ENCODE measurements at regions not wholly inside any gene's neighbourhood (a gene's known extent, or its start where the extent isn't known, plus 50 kb on each side); places are given as distances from the start of the nearest gene placed in this dataset.

DNA sequence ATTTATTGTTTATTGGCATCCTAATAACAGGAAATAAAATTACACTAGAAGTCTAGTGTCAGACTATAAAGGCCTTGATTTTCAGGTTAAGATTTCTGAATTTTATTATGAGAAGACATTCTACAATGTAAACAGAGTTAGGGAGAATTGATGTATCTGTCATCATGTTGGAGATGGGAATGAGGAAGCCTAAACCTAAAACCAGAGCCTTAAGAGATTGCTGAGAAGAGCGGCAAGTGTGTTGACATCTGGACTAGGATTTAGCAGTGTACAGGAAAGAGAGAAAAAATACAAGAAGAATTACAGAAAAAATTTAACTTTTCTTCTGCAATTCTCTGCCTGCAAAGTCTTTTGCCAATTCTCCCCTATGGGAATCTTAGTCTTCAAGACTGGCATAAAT lies 525.5 kb downstream of the NR2F1-AS1 start:
- DNase-seq (ENCODE audit: low spot score) = no peak

DNA sequence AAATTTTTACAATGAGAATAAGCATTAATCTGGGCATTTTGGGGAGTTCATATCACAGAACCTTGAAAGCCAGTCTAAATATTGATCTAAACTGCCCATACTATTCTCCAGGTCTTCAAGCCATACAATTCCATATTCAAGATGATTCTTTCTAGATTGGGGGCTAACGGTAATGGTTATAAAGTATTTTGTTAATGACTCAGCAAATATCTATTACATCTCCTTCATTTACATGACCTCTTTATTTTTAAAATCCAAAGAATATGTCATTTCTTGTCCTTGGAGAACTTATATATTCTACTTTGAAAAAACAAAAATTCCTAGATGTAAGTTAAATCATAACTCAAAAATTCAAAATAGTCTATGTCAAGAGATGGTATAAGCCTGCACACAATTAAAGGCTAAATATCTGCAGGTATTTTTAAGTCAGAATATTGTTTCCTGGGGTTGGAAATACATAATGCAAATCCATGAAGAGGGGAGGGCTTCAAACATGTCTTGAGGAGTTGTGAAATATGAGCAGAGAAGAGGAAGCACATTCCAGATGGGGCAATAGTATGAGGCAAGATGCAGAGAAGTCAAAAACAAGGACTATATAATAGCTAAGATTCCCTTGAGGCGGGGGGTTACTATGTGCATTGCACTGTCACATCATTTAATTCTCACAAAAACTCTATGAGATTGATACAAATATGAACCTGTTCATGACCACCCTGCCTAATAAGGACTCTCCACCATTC lies 526.4 kb downstream of the NR2F1-AS1 start:
- DNase-seq (ENCODE audit: low spot score) = no peak

DNA sequence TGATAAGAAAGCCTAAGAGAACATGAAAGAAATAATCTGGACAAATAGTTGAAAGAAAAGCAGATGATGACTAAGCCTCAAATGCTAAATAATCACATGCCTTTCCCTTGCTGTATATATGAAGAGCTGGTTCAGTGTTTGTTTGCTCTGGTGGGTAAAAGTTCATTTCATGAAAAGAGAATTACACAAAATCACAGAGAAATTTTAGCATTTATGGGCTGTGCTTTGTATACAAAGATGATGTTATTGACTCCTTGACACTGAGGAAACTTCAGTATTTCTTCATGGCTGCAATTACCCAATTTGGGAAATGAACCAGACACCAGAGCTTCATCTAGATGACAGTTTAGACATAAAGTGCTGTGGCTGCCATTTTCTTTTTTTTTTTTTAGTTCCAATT lies 527.2 kb downstream of the NR2F1-AS1 start:
- DNase-seq (ENCODE audit: low spot score) = no peak

DNA sequence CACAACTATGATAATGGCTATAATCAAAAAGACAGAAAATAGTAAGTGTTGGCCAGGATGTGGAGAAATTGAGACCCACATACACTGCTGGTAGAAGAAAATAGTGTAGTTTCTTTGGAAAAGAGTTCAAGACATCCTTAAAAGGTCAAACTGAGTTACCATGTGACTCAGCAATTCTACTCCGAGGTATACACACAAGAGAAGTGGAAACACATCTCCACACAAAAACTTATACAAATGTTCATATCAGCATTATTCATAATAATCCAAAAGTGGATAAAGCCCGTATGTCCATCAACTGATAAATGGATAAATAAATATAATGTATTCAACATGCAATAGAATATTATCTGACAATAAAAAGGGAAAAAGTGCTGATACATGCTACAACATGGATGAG lies 532.2 kb downstream of the NR2F1-AS1 start:
- DNase-seq (ENCODE audit: low spot score) = no peak

DNA sequence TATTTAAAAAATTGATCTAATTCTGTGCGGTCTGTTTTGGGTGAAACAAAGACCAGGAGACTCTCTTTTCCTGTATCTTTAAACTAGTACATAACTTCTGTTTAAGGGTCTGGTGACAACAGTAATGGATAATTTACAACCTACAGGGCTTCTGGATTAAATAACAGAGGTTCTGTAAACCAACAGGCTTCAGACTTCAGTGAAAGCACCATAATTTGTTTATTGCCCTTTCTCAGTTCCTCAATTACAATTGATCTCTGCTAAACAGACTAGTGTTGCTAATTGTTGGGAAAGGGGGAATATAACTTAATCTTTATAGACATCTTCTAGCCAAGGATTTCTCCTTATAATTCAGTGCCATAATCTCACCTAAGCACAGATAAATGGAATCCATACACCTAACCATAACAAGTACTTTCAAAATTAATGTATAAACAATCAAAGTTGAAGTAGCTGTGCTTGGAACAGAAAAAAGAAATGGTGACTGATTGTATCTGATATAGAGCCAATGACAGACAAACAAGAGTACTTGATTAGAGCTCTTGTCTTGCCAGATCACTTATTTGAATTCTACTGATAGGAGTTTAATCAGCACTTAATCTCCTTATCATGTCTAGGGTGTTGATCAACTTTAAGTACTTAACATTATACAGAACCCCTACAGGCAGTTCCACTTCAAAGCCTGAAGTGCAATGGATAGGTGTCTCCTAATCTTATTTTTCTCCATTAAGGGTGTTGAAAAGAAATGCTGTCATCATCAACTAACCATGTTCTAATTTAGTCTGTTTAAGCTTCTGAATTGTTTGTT lies 536.0 kb downstream of the NR2F1-AS1 start:
- DNase-seq (ENCODE audit: low spot score) = no peak

DNA sequence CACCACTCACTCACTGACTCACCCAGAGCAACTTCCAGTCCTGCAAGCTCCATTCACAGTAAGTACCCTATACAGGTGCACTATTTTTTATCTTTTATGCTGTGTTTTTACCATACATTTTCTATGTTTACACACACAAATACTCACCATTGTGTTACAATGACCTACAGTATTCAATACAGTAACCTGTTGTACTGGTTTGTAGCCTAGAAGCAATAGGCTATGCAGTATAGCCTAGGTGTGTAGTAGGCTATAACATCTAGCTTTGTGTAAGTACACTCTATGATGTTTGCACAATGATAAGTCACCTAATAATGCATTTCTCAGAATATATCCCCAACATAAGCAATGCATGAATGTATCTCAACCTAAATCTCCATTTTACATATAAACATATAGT lies 541.1 kb downstream of the NR2F1-AS1 start:
- DNase-seq (ENCODE audit: low spot score) = no peak

DNA sequence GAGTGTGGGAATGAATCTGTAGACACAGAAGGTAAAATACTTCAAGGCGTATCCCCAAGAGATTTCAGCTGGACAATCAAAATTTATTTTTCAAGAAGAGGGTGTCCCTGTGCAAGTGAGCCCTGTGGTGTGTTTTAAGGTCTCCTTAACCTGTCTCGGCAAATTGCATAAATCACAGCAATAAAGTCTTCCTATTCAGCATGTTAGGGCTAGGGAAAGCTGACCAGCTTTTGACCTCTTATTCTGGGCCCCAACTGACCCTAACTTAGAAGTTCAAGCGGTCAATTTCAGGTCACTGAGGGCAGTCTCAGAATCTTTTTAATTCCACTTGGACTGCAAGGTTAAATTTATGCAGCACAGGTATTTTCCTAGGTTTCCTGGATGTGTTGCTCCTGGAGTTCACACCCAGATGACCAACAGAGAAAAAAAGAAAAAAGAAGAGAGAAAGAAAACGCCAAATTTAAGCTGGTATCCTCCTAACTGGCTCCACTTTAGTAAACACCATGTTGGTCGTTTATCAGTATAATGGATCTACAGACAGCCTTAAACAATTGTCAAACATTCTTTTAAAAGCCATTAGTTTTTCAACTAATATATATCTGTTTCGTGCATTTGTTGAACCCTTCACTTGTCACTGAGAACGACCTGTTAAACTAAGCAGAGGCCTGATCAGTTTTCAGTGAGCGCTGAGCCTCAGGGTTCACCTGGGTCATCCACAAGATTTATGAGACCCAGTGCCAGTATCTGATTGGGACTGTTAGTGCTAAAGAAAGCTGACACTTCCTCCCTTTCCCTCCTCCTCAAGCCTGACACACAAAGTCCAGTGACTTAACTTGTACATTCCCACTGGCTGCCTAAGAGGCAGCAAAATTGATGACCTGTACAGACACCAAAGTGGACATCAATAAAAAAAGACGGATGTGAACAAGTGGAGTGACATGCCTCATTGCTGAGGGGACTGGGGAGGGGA lies 546.1 kb downstream of the NR2F1-AS1 start:
- DNase-seq (ENCODE audit: low spot score) = no peak

DNA sequence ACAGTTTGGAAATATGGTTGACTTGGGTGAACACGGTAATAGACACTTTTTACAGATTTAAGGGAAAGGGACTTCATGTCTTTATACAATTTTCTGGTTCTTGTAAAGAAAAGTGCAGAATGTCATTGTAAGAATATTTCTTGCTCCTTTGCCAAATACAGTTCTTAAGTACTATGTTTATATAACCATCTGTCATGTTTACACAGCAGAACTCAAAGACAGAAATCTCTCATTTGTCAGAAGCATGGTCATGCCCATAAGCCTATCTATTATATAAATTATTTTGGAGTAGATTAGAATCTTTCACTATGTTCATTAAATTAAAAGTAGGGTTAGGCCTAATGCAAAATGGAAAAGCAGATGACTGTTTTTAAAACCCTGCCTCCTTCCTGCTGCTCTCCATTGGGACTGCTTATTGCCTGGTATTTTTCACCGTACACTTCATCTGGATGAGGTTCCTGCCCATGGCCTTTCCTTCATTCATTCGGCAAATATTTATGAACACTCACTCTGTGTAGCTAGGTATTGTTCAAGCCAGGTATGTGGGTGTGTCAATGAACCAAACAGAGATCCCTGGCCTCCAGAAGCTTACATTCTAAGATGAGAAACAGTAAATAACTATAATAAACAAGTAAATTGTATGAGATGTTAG lies 558.1 kb downstream of the NR2F1-AS1 start:
- DNase-seq (ENCODE audit: low spot score) = no peak

DNA sequence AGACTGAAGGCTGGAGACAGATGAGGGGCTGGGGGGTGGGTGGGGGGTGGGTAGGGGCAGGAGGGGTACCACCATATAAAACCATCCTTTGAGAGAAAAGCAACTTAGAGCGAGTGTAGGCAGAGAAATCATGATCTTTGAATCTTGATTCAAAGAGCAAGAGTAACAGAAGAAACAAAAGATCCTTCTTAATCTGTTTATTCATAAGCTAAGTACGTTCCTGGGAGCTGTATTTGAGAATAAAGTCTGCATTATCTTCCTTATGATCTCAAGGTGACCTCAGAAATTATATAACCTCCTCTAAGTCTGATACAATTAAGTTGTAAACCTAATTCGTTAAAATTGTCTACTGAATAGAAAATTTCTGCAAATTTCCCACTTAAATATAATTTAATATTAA lies 558.8 kb downstream of the NR2F1-AS1 start:
- DNase-seq (ENCODE audit: low spot score) = no peak

DNA sequence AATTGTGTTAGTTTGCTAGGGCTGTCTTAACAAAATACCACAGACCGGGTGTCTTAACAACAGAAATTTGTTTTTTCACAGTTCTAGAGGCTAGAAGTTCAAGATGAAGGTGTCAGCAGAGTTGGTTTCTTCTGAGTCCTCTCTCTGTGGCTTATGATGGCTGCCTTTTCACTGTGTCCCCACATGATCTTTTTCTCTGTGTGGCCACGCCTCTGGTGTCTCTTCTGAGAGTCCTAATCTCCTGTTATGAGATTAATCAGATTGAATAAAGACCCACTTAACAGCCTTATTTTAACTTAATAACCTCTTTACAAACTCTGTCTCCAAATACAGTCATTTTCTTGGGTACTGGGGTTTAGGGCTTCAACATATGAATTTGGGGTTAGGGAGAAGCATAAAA lies 561.1 kb downstream of the NR2F1-AS1 start:
- DNase-seq (ENCODE audit: low spot score) = no peak

DNA sequence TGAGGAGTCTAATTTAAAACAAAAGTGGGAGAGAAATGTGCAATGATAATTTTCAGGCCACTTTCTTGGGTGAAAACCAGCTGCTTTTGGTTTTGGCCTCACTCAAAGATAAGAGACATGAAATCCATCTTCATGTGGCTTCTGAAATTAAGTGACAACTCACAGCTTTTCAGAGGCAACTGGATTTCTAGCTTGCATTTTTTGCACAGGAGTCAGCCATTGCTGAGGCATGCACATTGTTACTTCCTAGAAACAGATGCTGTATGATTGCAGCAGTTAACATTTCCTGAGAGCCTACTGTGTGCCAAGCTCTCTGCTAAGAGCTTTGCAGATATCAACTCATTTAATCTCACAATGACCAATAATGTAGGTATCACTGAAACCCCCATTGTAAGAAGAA lies 562.6 kb downstream of the NR2F1-AS1 start:
- no peak for DNase-seq (ENCODE audit: low spot score)

DNA sequence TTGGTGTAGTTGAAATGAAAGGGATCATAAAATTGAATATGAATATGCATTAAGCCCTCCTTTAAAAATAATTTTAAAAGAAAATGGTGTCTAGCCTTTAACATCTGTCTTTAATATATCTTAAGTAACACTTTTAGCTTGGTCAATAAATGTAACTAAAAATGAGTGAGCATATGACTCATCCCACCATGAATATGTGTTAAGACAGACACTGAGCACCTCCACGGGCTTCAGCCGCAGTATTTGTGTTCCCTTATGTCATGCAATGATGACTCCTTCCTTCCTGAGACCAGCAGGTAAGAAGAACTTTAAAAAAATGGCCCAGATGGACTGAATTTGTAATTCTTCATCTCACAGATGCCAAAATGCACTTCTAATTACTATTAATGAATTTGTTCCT lies 563.2 kb downstream of the NR2F1-AS1 start:
- DNase-seq (ENCODE audit: low spot score) = no peak

DNA sequence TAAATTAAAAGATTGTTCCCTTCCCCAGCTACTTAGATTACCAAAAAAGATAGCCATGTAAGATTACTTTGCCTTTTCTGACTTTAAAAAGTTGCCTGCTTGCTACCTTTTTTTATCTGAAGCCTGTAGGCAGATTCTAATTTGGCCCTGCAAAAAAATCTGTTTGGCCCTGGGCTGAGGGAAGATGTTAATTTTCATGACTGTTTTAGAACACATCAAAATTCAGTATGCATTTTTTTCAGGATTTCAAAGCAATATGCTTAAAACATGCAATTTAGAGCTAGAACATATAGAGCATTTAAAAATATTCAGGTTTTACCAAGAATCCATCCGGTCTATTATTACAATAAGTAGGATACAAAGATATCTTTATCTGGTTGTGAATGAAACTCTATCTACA lies 563.6 kb downstream of the NR2F1-AS1 start:
- DNase-seq (ENCODE audit: low spot score) = no peak

DNA sequence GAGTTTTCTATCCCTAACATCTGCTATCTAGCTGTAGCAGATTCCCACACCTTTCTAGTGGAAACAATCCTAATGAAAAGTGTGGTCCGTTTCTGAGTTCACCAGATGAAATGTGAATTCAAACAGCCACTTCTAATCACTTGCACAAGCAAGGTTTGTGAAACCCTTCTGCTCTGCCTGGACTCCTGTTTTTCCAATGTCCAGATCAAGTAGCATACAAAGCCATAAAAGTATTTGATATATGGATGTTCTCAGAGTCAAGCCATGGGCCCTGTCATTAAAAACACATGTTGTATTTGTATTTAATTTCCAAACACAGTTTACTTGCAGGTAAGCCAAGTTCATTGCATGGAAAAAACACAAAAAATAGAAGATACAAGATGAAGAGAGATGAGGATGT lies 570.4 kb downstream of the NR2F1-AS1 start:
- no peak for DNase-seq (ENCODE audit: low spot score)

DNA sequence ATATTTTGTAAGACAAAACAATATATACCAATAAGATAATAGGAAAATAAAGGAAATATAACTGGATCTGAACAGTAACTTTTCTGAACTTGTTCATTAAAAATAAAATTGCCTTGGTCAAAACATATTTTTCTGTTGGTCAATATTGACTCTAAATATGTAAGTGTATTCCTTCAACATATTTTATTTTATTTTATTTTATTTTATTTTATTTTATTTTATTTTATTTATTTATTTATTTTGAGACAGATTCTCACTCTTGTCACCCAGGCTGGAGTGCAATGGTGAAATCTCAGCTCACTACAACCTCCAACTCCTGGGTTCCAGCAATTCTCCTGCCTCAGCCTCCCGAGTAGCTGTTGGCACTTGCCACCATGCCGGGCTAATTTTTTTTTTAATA lies 571.0 kb downstream of the NR2F1-AS1 start:
- no peak for DNase-seq (ENCODE audit: low spot score)

DNA sequence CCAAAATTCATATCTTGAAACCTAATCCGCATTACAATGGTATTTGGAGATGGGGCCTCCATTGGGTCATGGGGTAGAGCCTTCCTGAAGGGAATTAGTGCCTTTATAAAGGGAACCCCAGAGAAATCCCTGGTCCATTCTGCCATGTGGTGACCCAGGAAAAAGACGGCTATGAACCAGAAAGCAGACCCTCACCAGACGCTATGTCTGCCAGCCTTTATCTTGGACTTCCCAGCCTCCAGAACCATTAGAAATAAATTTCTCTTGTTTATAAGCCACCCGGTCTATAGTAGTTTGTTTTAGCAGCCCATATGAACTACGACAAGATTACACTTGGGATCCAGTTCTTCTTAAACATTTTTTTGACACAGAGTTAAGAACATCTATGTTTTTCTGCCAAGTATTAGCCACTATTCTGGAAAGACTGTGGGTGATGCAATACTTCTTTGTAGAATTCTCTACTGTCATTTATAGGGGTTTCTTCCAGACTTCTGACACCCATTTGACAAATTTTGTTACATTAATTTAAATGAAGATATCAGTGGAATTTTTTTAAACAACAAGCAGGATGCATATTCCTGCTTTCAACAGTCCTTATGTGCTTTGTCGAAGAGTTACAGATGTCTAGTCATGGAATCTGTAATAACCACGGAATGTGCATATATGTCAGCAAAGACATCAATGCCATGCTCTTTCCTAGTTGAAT lies 572.4 kb downstream of the NR2F1-AS1 start:
- DNase-seq (ENCODE audit: low spot score) = no peak

DNA sequence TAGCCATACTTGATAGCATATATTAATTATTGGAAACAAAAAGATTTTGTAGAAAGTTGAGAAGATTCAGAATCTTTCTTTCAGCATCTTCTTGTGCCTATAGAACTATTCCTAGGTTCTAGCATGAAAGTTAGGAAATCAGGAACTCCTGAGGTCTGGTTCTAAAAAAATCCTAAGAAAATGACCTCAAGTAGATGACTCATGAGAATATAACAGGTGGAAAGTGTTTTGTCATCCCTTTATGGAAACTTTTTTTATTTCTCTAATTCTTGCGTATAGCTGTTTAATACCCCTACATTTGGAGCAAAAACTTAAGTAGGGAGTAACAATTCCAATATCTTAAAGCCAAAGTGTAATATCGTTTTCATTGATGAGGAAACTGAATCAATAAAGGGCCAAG lies 574.1 kb downstream of the NR2F1-AS1 start:
- no peak for DNase-seq (ENCODE audit: low spot score)

DNA sequence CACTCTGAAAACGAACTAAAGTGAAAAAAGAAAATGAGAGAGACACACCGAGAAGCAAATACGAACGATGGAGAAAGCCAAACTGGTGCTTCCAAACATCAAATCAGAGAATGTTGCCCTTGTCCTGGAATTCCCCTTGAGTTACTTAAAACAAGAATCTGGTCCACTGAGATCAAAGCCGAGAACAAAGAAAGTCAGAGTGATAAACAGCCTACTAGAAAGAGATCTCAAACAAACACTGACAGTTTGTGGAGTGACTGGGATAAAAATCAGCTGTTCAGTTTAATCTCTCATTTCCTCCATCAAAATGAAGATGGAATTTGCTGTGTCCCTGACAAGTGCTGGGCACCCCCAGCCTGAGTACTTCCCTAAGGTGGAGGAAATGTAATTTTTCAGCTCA lies 582.6 kb downstream of the NR2F1-AS1 start:
- no peak for DNase-seq (ENCODE audit: low spot score)

DNA sequence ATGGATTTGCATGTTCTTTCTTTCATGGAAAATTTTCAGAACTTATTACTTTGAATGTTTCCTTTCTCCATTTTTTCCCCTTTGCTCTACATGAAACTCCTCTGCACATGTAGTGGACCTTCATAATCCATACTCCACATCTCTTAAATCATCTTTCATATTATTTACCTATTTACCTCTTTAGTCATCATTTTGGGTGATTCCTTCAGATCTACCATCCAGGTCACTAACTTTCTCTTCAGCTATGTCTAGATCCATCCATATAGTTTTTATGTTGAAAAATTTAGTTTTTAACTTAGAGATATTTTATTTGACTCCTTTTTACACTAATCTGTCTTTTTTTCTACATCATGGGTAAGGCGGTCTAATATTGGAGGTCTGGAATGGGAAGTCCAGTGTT lies 586.6 kb downstream of the NR2F1-AS1 start:
- DNase-seq (ENCODE audit: low spot score) = no peak

DNA sequence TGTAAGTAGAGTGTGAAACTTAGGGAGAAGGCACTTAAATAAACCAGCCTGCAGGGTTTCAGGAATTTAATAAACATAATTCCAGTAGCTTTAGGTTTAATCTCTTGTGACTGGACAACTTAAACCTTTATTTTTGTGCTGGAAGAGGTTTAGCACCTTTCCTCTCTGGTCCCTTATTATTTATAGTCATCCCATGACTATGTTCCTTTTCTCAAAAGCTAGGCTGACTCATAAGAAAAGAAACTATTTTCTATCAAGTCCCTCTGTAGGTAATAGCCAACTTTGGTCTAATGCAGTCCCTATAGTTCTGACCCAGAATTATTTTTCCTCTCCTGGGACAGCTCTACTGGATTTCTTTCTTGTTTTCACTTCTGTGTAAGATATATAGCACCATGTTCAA lies 588.9 kb downstream of the NR2F1-AS1 start:
- no peak for DNase-seq (ENCODE audit: low spot score)

DNA sequence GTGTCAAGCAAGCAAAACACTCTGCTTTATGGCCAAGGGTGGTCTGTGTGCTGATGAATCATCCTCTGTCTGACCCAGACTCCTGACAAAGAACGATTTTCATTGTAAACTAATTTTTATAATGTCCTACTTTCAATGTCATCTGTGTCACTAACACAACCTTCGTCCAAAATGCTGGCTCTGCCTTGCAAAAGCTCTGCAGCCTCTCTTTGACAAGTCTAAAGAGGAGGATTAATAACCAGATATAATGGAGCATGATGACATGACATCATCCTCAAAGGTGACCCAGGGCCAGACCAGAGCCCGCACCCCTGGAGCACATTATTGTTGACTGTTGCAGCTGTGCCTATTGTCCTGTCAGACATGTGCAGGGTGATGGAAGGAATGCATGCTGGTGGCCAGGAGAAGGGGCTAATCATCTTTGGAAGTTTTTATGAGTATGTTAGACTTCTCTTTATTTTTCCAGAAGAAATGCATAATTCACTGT lies 589.4 kb downstream of the NR2F1-AS1 start:
- DNase-seq (ENCODE audit: low spot score) = no peak

Data from CD4-positive, alpha-beta T cell treated with Interleukin-15 for 4 hours (primary cell).